BLaER1 (cell line): ENCODE measurements at regions not wholly inside any gene's neighbourhood (a gene's known extent, or its start where the extent isn't known, plus 50 kb on each side); places are given as distances from the start of the nearest gene placed in this dataset.

Experiments used
- H3K27ac ChIP-seq: shearing (Covaris generic); formaldehyde crosslinking; 2 replicates; pipeline ENCODE4 v1.8.1; 2022
- H3K27me3 ChIP-seq: shearing (Covaris generic); formaldehyde crosslinking; 2 replicates; pipeline ENCODE4 v1.8.1; 2022
- H3K36me3 ChIP-seq: shearing (Covaris generic); formaldehyde crosslinking; 2 replicates; pipeline ENCODE4 v1.8.1; 2022
- H3K4me1 ChIP-seq: shearing (Covaris generic); formaldehyde crosslinking; 2 replicates; pipeline ENCODE4 v1.8.1; 2022
- H3K4me2 ChIP-seq: shearing (Covaris generic); formaldehyde crosslinking; 2 replicates; pipeline ENCODE4 v1.8.1; 2022
- H3K4me3 ChIP-seq: shearing (Covaris generic); formaldehyde crosslinking; 2 replicates; pipeline ENCODE4 v1.8.1; 2022
- H3K9ac ChIP-seq: shearing (Covaris generic); formaldehyde crosslinking; 2 replicates; pipeline ENCODE4 v1.8.1; 2022
- H3K9me3 ChIP-seq: shearing (Covaris generic); formaldehyde crosslinking; 2 replicates; pipeline ENCODE4 v1.8.1; 2022
- H4K20me1 ChIP-seq: shearing (Covaris generic); formaldehyde crosslinking; 2 replicates; pipeline ENCODE4 v1.8.1; 2022
- Cebpa-rat ChIP-seq: shearing (Covaris generic); IDR thresholded peaks from 2 replicates; pipeline ENCODE4 v1.8.1; 2022

GRCh38 chr9:108634204-108634603 is 221.6 kb downstream of the ACTL7B start:
- H3K4me2 ChIP-seq: no peak overlapping the region

GRCh38 chr9:108631496-108632285 is 224.1 kb downstream of the ACTL7B start:
- no peak for TF ChIP-seq Cebpa-rat
- no peaks in the 10 kb centered on the region for H3K27me3 ChIP-seq
- no peaks in the 10 kb centered on the region for H3K36me3 ChIP-seq
- H3K9me3 ChIP-seq: peaks cover 32% of the 10 kb centered on the region
- no peak overlapping the region for H3K27ac ChIP-seq
- H3K9ac ChIP-seq: no peak overlapping the region
- H3K4me3 ChIP-seq: no peak overlapping the region
- no peaks in the 10 kb centered on the region for H3K4me1 ChIP-seq
- no peak overlapping the region for H3K4me2 ChIP-seq
- H4K20me1 ChIP-seq: no peaks in the 10 kb centered on the region

More at GRCh38 chr9:108634204-108634603, 221.6 kb downstream of the ACTL7B start:
- Histone ChIP-seq H3K9ac (no peak overlapping the region), H3K27me3 (no peaks in the 10 kb centered on the region), H3K36me3 (no peaks in the 10 kb centered on the region), H3K9me3 (peaks cover 21% of the 10 kb centered on the region), H3K27ac (no peak overlapping the region), H3K4me3 (no peak overlapping the region), H4K20me1 (no peaks in the 10 kb centered on the region), H3K4me1 (peaks cover 5% of the 10 kb centered on the region)
- no peak for TF ChIP-seq Cebpa-rat

- H3K36me3 ChIP-seq: no peaks in the 10 kb centered on the region
- no peak overlapping the region for H3K27ac ChIP-seq
- no peak overlapping the region for H3K4me2 ChIP-seq
- no peak for TF ChIP-seq Cebpa-rat
- no peaks in the 10 kb centered on the region for H4K20me1 ChIP-seq
- H3K4me3 ChIP-seq: no peak overlapping the region
- H3K27me3 ChIP-seq: no peaks in the 10 kb centered on the region
- no peaks in the 10 kb centered on the region for H3K4me1 ChIP-seq
- peaks cover 33% of the 10 kb centered on the region for H3K9me3 ChIP-seq
- H3K9ac ChIP-seq: no peak overlapping the region
Measured at GRCh38 chr9:108628316-108628715, 227.5 kb downstream of the ACTL7B start.

GRCh38 chr9:108626743-108627142 is 229.0 kb downstream of the ACTL7B start:
- no peak overlapping the region for H3K27ac ChIP-seq
- TF ChIP-seq Cebpa-rat: no peak
- H3K4me2 ChIP-seq: no peak overlapping the region
- H3K9ac ChIP-seq: no peak overlapping the region
- H3K27me3 ChIP-seq: no peaks in the 10 kb centered on the region
- no peaks in the 10 kb centered on the region for H3K4me1 ChIP-seq
- H3K4me3 ChIP-seq: no peak overlapping the region
- H3K36me3 ChIP-seq: no peaks in the 10 kb centered on the region
- peaks cover 33% of the 10 kb centered on the region for H3K9me3 ChIP-seq
- no peaks in the 10 kb centered on the region for H4K20me1 ChIP-seq

GRCh38 chr9:108621991-108622855 is 233.6 kb downstream of the ACTL7B start:
- H3K36me3 ChIP-seq: no peaks in the 10 kb centered on the region
- no peak overlapping the region for H3K27ac ChIP-seq
- no peak for TF ChIP-seq Cebpa-rat
- H3K4me1 ChIP-seq: no peaks in the 10 kb centered on the region
- no peaks in the 10 kb centered on the region for H3K27me3 ChIP-seq
- H3K4me2 ChIP-seq: no peak overlapping the region
- no peak overlapping the region for H3K4me3 ChIP-seq
- H3K9me3 ChIP-seq: 0 out of 2 replicates have a peak, but pooled peaks cover 5% of the 10 kb centered on the region
- H4K20me1 ChIP-seq: no peaks in the 10 kb centered on the region
- H3K9ac ChIP-seq: no peak overlapping the region

GRCh38 chr9:108620767-108621166 is 235.0 kb downstream of the ACTL7B start:
- no peaks in the 10 kb centered on the region for H3K36me3 ChIP-seq
- H3K27ac ChIP-seq: no peak overlapping the region
- H3K4me2 ChIP-seq: no peak overlapping the region
- peaks cover under 1% of the 10 kb centered on the region; the same call in 1 of the 2 replicates for H3K4me1 ChIP-seq
- H3K4me3 ChIP-seq: no peak overlapping the region
- no peak for TF ChIP-seq Cebpa-rat
- no peaks in the 10 kb centered on the region for H3K9me3 ChIP-seq
- H3K9ac ChIP-seq: no peak overlapping the region
- H4K20me1 ChIP-seq: no peaks in the 10 kb centered on the region
- H3K27me3 ChIP-seq: no peaks in the 10 kb centered on the region

- H3K9me3 ChIP-seq: no peaks in the 10 kb centered on the region
- H3K4me3 ChIP-seq: no peak overlapping the region
- H3K9ac ChIP-seq: no peak overlapping the region
- H3K27ac ChIP-seq: no peak overlapping the region
- H3K4me1 ChIP-seq: peaks cover 8% of the 10 kb centered on the region
- no peaks in the 10 kb centered on the region for H4K20me1 ChIP-seq
- H3K4me2 ChIP-seq: no peak overlapping the region
- no peak for TF ChIP-seq Cebpa-rat
- H3K27me3 ChIP-seq: no peaks in the 10 kb centered on the region
- H3K36me3 ChIP-seq: no peaks in the 10 kb centered on the region
Measured at GRCh38 chr9:108618906-108619550, 236.8 kb downstream of the ACTL7B start.

- Histone ChIP-seq H3K27me3 (no peaks in the 10 kb centered on the region), H4K20me1 (no peaks in the 10 kb centered on the region), H3K9ac (no peak overlapping the region), H3K36me3 (no peaks in the 10 kb centered on the region), H3K4me2 (no peak overlapping the region), H3K4me1 (peaks cover 8% of the 10 kb centered on the region), H3K27ac (no peak overlapping the region), H3K4me3 (no peak overlapping the region), H3K9me3 (no peaks in the 10 kb centered on the region)
- no peak for TF ChIP-seq Cebpa-rat
Measured at GRCh38 chr9:108617676-108618075, 238.1 kb downstream of the ACTL7B start.

- H3K9ac ChIP-seq: no peak overlapping the region
- no peaks in the 10 kb centered on the region for H3K27me3 ChIP-seq
- no peaks in the 10 kb centered on the region for H3K36me3 ChIP-seq
- no peak; the same call in 1 of the 2 replicates for TF ChIP-seq Cebpa-rat
- no peak overlapping the region for H3K27ac ChIP-seq
- no peaks in the 10 kb centered on the region for H3K9me3 ChIP-seq
- H3K4me3 ChIP-seq: no peak overlapping the region
- H3K4me1 ChIP-seq: peaks cover 8% of the 10 kb centered on the region
- H4K20me1 ChIP-seq: no peaks in the 10 kb centered on the region
- H3K4me2 ChIP-seq: peak overlapping the region; percentile 18
Measured at GRCh38 chr9:108615152-108615551, 240.6 kb downstream of the ACTL7B start.
